Suppressor macrophage treated with lipopolysaccharide for 4 hours (primary cell): ENCODE measurements at regions not wholly inside any gene's neighbourhood (a gene's known extent, or its start where the extent isn't known, plus 50 kb on each side); places are given as distances from the start of the nearest gene placed in this dataset.
"Not testable (repeated sequence)": the region's sequence is repeated elsewhere in the genome, so short reads cannot be mapped to it uniquely, and the experiment has no call there.

ENCODE experiments used
- DNase-seq: peaks from one replicate; pipeline ENCODE4 v3.0.0-alpha.2; 2020

DNA sequence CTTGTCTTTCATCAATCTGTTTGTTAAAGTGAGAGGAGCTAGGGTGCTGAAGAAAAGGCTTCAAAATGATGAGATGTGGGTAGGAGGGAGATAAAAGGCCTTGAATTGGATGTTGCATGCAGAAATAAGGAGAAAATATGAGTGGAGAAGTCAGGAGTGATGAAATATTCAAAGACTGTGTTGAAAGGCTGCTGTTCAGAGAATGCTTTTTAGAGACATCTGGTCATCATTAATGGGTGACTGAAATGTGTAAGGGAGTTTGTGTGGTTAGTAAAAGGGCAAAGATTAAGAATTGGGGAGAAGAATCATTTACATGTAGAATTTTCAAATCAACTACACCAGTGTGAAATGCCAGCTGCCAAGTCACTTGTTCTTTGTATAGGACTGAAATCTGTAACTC, 383.9 kb downstream of the MAT2B start:
- no peak for DNase-seq

GRCh38 chr5:163890261-163890660, 384.8 kb downstream of the MAT2B start:
- DNase-seq: no peak

- DNase-seq: peak; percentile 14
Observed at GRCh38 chr5:163893281-163893680, 387.9 kb downstream of the MAT2B start.

DNA sequence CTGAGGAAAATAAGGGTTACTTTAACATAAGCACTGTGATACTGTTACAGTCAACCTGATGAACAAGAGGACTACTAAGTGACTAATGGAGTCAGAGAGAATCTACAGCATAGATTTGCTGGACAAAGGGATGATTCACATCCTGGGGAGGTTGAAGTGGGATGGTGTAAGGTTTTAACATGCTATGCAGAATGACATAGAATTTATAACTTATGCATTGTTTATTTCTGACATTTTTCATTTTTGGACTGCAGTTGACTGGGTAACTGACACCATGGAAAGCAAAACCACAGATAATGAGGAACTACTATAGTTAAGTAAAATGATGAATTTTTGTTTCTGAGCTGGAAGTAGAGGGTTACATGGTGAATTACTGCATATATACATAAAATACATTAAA, 389.2 kb downstream of the MAT2B start:
- peak; percentile 45 for DNase-seq

DNA sequence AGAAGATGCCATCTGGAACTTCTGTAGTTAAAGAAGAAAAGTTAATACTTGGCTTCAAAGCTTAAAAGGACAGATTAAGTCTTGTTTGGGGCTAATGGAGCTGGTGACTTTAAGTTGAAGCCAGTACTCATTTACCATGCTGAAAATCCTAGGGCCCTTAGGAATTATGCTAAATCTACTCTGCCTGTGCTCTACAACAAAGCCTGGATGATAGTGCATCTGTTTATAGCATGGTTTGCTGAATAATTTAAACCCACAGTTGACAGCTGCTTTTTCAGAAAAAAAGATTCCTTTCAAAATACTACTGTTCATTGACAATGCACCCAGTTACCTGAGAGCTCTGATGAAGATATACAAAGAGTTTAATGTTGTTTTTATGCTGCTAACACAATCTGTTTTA, 393.5 kb downstream of the MAT2B start:
- DNase-seq: no peak

- peak; percentile 29 for DNase-seq
Observed at GRCh38 chr5:163907783-163908182, 402.4 kb downstream of the MAT2B start.

DNA sequence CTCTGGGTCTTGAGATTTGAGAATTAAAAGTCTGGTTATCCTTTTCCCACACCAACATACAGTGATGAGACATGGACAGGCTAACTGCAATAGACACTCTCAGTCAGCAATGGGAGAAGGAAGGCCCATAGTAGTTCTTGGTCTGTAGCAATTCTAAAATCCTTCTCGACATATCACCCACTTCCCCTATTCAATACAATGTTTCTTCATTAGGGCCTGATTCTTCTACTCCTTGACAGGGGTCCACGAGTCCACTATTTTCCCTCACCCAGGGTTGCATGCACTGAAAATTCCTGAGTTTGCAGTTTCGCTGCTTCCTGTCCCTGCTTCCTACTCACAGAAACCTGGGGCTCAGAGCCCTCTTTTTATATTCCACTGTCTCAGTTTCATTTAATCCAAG, 402.8 kb downstream of the MAT2B start:
- DNase-seq: peak; percentile 40

GRCh38 chr5:163910226-163910625, 404.8 kb downstream of the MAT2B start:
- DNase-seq: peak; percentile 34

DNA sequence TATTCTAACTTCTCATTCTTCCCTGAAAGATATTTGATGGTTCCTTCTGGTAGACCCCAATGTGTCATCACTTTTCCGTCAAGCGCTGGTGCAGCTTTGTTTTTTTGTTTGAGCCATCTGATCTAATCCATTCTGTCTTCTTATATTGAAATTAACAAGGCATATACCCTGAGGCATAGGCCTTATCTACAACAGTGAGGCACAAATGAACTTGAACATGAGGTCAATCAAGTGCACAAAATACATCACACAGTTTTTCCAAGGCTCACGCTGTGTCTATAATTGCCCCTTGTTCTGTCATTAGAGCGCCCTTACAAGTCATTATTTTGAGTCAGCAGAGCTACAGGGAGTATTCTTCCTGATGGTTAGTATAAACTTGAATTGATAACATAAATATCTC, 406.6 kb downstream of the MAT2B start:
- no peak for DNase-seq

GRCh38 chr5:163913548-163913947, 408.1 kb downstream of the MAT2B start:
- peak; percentile 54 for DNase-seq

GRCh38 chr5:163914910-163915309, 409.5 kb downstream of the MAT2B start:
- DNase-seq: no peak

- peak; percentile 14 for DNase-seq
Observed at GRCh38 chr5:163915481-163915961, 410.1 kb downstream of the MAT2B start.

GRCh38 chr5:163916376-163916775, 411.0 kb downstream of the MAT2B start:
- peak; percentile 59 for DNase-seq

DNA sequence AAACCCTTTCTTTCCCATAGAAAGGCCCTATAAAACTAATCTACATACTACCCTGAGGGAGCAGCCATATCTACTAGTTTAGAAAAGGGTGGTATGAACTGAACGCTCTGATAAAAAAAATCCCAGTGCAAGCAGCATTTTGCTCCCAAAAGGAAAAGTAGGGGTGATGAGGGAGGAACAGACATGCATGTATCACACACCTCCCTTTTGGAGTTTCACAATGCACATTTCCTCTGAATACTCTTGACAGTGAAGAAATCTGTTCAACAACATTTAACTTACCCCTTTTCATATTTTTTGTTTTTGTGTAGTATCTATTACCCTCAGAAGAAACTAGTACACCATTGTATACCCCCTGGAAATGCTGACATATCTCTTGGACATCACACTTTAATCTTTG, 411.4 kb downstream of the MAT2B start:
- DNase-seq: peak; percentile 38

DNA sequence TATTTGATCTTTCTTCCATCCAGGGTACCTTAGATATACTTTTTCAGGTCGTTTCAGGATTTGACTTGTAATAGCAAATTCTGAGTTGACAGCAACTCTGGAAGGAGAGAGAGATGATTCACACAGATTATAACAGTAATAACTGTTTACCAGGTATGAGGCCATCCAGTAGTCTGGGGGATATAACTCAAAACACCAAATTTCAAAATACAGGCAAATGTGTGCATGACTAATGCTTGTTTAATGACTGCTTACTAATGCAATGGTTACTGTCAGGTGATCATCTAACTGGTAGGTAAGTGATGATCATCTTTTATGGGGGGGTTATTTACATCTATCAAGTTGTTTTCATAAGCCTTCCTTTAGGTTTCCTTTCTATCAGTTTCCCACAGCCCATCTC, 412.3 kb downstream of the MAT2B start:
- DNase-seq: no peak

DNA sequence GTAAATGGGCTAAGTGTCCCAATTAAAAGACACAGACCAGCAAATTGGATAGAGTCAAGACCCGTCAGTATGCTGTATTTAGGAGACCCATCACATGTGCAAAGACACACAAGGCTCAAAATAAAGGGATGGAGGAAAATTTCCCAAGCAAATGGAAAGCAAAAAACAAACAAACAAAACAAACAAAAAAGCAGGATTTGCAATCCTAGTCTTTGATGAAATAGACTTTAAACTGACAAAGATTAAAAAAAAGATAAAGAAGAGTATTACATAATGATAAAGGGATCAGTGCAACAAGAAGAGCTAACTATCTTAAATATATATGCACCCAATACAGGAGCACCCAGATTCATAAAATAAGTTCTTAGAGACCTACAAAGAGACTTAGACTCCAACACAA, 429.6 kb downstream of the MAT2B start:
- not testable (repeated sequence) for DNase-seq

GRCh38 chr5:163938595-163938994, 433.2 kb downstream of the MAT2B start:
- DNase-seq: peak; percentile 84

DNA sequence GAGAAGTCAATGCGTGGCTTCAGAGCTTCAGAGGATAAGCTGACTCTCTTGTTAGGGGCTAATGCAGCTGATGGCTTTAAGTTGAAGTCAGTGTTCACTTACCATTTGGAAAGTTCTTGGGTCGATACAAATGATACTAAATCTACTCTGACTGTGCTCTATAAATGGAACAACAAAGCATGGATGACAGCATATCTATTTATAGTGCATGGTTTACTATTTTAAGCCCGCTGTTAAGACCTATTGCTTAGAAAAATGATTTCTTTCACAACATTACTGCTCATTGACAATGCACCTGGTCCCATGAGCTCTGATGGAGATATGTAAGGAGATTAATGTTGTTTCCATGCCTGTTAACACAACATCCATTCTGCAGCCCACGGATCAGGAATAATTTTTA, 435.7 kb downstream of the MAT2B start:
- no peak for DNase-seq

GRCh38 chr5:163943546-163943945, 438.1 kb downstream of the MAT2B start:
- DNase-seq: peak; percentile 74

GRCh38 chr5:163944738-163945137, 439.3 kb downstream of the MAT2B start:
- no peak for DNase-seq

- no peak for DNase-seq
Observed at GRCh38 chr5:163947848-163948666, 442.6 kb downstream of the MAT2B start.

- DNase-seq: no peak
Observed at GRCh38 chr5:163950248-163950647, 444.8 kb downstream of the MAT2B start.

DNA sequence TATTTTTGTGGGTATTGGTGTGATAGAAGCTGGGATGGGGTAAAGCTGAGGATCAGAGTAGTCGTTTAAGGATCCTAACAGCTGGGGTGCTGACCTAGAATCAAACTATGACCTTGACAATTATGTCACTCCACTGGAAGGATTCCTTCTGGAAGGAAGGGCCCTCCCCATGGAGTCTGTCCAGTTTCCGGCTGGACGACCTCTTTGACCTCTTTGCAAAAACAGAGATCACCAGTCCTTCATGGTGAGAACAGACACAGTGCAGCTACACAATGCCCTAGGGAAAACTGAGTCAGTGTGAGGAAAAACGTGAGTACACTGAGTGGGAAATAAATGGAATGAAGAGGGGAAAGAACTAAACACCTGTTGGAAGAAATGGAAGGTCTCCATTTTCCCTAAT, 445.6 kb downstream of the MAT2B start:
- no peak for DNase-seq

DNA sequence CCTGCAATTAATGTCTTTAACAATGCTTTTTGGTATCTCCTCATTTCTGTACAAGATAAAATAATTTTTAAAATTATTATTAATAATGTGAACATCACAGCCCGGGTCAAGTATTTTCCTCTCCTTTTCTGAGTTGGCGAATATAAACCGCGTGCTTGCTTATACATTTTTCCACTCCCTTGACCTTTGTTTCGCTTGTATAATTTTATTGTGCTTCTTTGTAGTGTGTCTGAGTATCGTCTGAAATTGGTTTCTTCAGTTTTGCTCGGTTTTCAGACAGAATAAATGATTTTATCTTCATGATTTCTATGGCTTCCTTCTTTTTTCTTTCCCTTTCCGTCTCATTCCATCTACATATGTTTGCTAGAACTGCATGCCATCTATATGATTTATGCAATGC, 448.5 kb downstream of the MAT2B start:
- DNase-seq: no peak

DNA sequence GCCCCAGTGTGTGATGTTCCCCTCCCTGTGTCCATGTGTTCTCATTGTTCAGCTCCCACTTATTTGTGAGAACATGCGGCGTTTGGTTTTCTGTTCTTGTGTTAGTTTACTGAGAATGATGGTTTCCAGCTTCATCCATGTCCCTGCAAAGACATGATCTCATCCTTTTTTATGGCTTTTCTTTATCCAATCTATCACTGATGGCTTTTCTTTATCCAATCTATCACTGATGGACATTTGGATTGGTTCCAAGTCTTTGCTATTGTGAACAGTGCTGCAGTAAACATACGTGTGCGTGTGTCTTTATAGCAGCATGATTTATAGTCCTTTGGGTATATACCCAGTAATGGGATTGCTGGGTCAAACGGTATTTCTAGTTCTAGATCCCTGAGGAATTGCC, 455.8 kb downstream of the MAT2B start:
- not testable (repeated sequence) for DNase-seq
